NB4 (cell line): ENCODE measurements at regions not wholly inside any gene's neighbourhood (a gene's known extent, or its start where the extent isn't known, plus 50 kb on each side); places are given as distances from the start of the nearest gene placed in this dataset.

Experiments
- CTCF ChIP-seq: IDR thresholded peaks from one replicate; pipeline ENCODE4 v1.5.1; 2012; ENCODE audit warnings: low read depth, low read length
- POLR2A ChIP-seq: IDR thresholded peaks from 2 replicates; pipeline ENCODE4 v1.6.1; 2011; ENCODE audit warnings: mild to moderate bottlenecking; ENCODE audit not compliant: insufficient read length; ENCODE audit errors: extremely low read depth

- TF ChIP-seq CTCF (no peak), POLR2A (no peak)
Measured at GRCh38 chr2:239724194-239724849, 300.8 kb downstream of the NDUFA10 start.
